ENCODE measurements at regions not wholly inside any gene's neighbourhood (a gene's known extent, or its start where the extent isn't known, plus 50 kb on each side); places are given as distances from the start of the nearest gene placed in this dataset.

DNA sequence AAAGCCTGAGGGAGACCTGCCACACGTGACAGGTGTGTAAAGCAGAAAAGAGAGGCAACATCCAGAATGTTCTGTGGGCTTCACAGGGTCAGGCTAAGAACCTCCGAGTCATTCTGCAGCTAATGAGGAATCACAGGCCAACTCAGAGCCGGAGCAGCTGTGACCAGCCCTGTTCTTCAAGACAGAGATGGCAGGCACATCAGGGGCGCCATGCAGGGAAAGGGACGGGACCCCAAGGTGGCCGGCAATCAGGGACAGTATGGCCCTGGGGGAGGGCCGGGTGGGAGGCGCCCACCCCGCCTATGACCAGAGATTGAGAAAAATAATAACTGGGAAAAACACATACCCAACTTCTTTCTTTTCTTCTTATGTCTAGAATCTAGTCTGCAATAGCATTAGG lies 316.7 kb upstream of the SALL3 start:
- POLR2A ChIA-PET = no interaction called here
- DNase-seq (ENCODE audit: low read depth) = no peak
- Histone ChIP-seq H3K36me3 (ENCODE audit: control insufficient read depth, insufficient read depth, low read length) (no peaks in the 10 kb centered on the region), H3K4me3 (ENCODE audit: low read depth, low read length) (no peak overlapping the region), H3K27me3 (ENCODE audit: control insufficient read depth, insufficient read depth, low read length) (no peaks in the 10 kb centered on the region)
- TF ChIP-seq, protein P1, sequence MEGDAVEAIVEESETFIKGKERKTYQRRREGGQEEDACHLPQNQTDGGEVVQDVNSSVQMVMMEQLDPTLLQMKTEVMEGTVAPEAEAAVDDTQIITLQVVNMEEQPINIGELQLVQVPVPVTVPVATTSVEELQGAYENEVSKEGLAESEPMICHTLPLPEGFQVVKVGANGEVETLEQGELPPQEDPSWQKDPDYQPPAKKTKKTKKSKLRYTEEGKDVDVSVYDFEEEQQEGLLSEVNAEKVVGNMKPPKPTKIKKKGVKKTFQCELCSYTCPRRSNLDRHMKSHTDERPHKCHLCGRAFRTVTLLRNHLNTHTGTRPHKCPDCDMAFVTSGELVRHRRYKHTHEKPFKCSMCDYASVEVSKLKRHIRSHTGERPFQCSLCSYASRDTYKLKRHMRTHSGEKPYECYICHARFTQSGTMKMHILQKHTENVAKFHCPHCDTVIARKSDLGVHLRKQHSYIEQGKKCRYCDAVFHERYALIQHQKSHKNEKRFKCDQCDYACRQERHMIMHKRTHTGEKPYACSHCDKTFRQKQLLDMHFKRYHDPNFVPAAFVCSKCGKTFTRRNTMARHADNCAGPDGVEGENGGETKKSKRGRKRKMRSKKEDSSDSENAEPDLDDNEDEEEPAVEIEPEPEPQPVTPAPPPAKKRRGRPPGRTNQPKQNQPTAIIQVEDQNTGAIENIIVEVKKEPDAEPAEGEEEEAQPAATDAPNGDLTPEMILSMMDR (IDR thresholded peaks at IDR 0.05; ENCODE audit: insufficient read depth, low read depth, low read length) = no peak
- CTCF ChIA-PET = no interaction called here

DNA sequence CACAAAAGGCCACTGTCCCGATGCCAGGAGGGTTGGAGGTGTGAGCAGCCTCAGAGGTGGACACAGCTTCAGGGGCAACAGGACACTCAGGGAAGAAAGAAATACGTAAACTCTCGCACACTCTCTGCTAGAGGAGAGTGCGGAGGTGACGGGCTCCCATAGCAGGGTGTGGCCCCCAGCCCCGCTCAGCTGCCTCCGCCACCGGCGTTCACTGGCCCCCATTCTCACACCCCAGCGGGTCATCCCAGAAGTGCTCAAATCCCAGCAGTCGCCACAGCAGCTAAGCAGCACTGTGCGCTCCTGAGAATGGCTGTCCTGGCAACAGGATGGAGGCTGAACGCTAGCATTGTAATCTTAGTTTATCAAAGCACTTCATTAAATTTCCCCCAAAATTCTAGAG lies 315.6 kb upstream of the SALL3 start:
- no peaks in the 10 kb centered on the region for H3K27me3 ChIP-seq (ENCODE audit: control insufficient read depth, insufficient read depth, low read length)
- no peak for DNase-seq (ENCODE audit: low read depth)
- POLR2A ChIA-PET = no interaction called here
- TF ChIP-seq, protein P1 (IDR thresholded peaks at IDR 0.05; ENCODE audit: insufficient read depth, low read depth, low read length) = no peak
- H3K4me3 ChIP-seq (ENCODE audit: low read depth, low read length) = no peak overlapping the region
- CTCF ChIA-PET = interaction anchor here (0.7 kb wide), 1 partner anchor 38 kb away, joined by 3 read pairs; no protein-coding TSS in a partner anchor
- H3K36me3 ChIP-seq (ENCODE audit: control insufficient read depth, insufficient read depth, low read length) = no peaks in the 10 kb centered on the region

DNA sequence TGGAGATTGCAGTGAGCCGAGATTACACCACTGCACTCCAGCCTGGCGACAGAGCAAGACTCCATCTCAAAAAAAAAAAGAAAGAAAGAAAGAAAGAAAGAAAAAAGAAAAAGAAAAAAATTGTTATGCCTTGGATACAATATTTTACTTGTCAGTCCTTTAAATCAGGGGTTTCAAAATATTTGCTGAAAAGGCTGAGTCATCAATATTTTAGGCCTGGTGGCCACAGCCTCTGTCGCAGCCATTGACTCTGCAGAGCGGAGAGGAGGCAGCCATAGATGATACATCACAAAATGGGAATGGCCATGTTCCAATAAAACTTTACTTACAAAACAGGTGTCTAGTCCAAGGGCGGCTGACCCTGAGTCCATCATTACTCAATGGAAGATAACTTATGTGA lies 314.8 kb upstream of the SALL3 start:
- no peak for DNase-seq (ENCODE audit: low read depth)
- POLR2A ChIA-PET = no interaction called here
- Histone ChIP-seq H3K4me3 (ENCODE audit: low read depth, low read length) (no peak overlapping the region), H3K27me3 (ENCODE audit: control insufficient read depth, insufficient read depth, low read length) (no peaks in the 10 kb centered on the region), H3K36me3 (ENCODE audit: control insufficient read depth, insufficient read depth, low read length) (no peaks in the 10 kb centered on the region)
- TF ChIP-seq, protein P1 (IDR thresholded peaks at IDR 0.05; ENCODE audit: insufficient read depth, low read depth, low read length) = no peak
- CTCF ChIA-PET = interaction anchor here (0.7 kb wide), 1 partner anchor 39 kb away, joined by 3 read pairs; no protein-coding TSS in a partner anchor

DNA sequence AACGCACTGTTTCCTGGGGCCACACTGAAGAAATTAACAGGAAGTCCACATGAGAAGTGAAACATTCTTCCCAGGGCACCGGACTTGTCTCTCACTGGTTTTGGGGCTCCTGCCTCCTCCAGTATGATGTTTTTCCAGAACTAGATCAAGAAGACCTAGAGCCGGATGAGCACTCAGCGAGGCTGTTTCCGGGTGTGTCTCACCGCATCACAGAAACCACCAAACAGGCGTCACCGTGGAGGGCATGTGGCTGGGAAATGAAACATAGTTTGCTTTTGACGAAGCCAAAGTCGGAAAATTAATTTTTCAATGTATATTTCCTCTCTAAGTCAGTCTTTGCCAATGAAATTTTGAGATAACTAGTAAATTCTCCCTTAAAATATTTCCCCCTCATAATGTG lies 314.0 kb upstream of the SALL3 start:
- POLR2A ChIA-PET = no interaction called here
- DNase-seq (ENCODE audit: low read depth) = no peak

DNA sequence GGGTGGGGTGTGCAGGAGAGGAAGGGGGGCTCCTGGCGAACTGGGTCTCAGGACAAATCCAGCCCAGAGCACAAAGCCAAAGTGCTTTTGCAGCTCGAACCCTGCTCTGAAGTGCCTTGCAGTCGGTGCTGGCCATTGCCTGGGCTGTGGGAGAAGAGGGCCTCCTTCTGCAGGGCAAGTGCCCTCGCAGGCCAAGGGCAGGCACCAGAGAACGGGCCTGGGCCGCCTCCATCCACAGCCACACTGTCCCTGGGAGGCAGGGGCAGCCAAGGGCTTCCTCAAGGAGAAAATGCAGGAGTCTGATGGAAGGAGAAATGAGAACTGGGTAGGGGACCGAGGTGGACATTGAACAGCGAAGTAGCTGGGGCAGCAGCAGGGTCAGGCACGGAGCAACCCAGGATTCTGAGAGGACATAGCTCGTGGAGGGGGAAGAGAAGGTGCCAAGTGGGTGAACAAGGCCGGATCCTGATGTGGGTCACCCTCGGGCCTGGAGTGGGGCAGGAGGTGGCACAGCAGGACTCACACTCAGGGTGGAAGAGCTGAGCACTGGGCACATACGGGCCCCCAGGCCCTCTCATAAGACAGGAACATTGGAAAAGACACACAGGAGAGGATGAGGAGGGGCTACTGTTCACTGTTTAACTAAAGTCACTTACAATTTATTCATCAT lies 312.8 kb upstream of the SALL3 start:
- POLR2A ChIA-PET = no interaction called here
- DNase-seq (ENCODE audit: low read depth) = no peak
- Histone ChIP-seq H3K36me3 (ENCODE audit: control insufficient read depth, insufficient read depth, low read length) (no peaks in the 10 kb centered on the region), H3K27me3 (ENCODE audit: control insufficient read depth, insufficient read depth, low read length) (no peaks in the 10 kb centered on the region), H3K4me3 (ENCODE audit: low read depth, low read length) (no peak overlapping the region)
- TF ChIP-seq, protein P1 (IDR thresholded peaks at IDR 0.05; ENCODE audit: insufficient read depth, low read depth, low read length) = no peak
- CTCF ChIA-PET = interaction anchor here (0.5 kb wide), 1 partner anchor 337 kb away, joined by 5 read pairs; no protein-coding TSS in a partner anchor

More for the DNA sequence above, 314.0 kb upstream of the SALL3 start:
- CTCF ChIA-PET = no interaction called here
- no peaks in the 10 kb centered on the region for H3K36me3 ChIP-seq (ENCODE audit: control insufficient read depth, insufficient read depth, low read length)
- H3K27me3 ChIP-seq (ENCODE audit: control insufficient read depth, insufficient read depth, low read length) = no peaks in the 10 kb centered on the region
- no peak overlapping the region for H3K4me3 ChIP-seq (ENCODE audit: low read depth, low read length)
- TF ChIP-seq, protein P1 (IDR thresholded peaks at IDR 0.05; ENCODE audit: insufficient read depth, low read depth, low read length) = no peak
